PC-3 (cell line): ENCODE measurements at regions not wholly inside any gene's neighbourhood (a gene's known extent, or its start where the extent isn't known, plus 50 kb on each side); places are given as distances from the start of the nearest gene placed in this dataset.

Experiments used
- ATAC-seq: fragments of 200-7000 bp; cut with Tn5 transposase; 2 replicates; pipeline ENCODE4 v1.9.1; 2020; ENCODE audit warnings: mild to moderate bottlenecking, moderate library complexity
- BruUV-seq: library from RNA; stranded (reverse); fragments of 400-500 nt; replicated peaks from 2 replicates; lab custom pipeline; 2021; lab: Mats Ljungman, UMichigan
- CTCF ChIA-PET: fragments of 300-600 bp; sonication (Branson Sonifier 250); formaldehyde crosslinking; loops from one replicate; lab custom pipeline; 2022; ENCODE audit warnings: antibody characterized with exemption; lab: Charles Lee
- POLR2A ChIA-PET: fragments of 300-600 bp; sonication (Branson Sonifier 250); formaldehyde crosslinking; loops from one replicate; lab custom pipeline; 2022; ENCODE audit warnings: antibody characterized with exemption; ENCODE audit not compliant: unreplicated experiment; lab: Charles Lee
- DNase-seq: peaks from one replicate; pipeline ENCODE4 v3.0.0-alpha.2; 2015
- H2AFZ ChIP-seq: fragments of 300-600 bp; sonication (generic); 2 replicates; pipeline ENCODE4 v1.6.0; 2016; ENCODE audit warnings: antibody characterized with exemption, low read length
- H3F3A ChIP-seq: fragments of 300-600 bp; sonication (generic); one replicate; pipeline ENCODE4 v1.6.0; 2017; ENCODE audit warnings: antibody characterized with exemption, low read length, control low read depth, mild to moderate bottlenecking; ENCODE audit not compliant: unreplicated experiment
- H3K27ac ChIP-seq: fragments of 300-600 bp; sonication (generic); 2 replicates; pipeline ENCODE4 v1.5.1; 2016; ENCODE audit warnings: mild to moderate bottlenecking, low read length
- H3K27me3 ChIP-seq: fragments of 300-600 bp; sonication (generic); 2 replicates; pipeline ENCODE4 v1.6.1; 2016; ENCODE audit warnings: low read length, mixed read lengths
- H3K36me3 ChIP-seq: fragments of 300-600 bp; sonication (generic); 2 replicates; pipeline ENCODE4 v1.6.1; 2016; ENCODE audit warnings: low read depth, mixed run types, low read length, mixed read lengths
- H3K4me1 ChIP-seq: fragments of 300-600 bp; sonication (generic); 2 replicates; pipeline ENCODE4 v1.5.1; 2016; ENCODE audit warnings: low read length; ENCODE audit not compliant: insufficient read depth
- H3K4me2 ChIP-seq: fragments of 300-600 bp; sonication (generic); 2 replicates; pipeline ENCODE4 v1.6.0; 2016; ENCODE audit warnings: low read length
- H3K4me3 ChIP-seq: fragments of 300-600 bp; sonication (generic); 2 replicates; pipeline ENCODE4 v1.5.1; 2016; ENCODE audit warnings: mild to moderate bottlenecking, low read length, mixed read lengths
- H3K79me2 ChIP-seq: fragments of 300-600 bp; sonication (generic); 2 replicates; pipeline ENCODE4 v1.6.1; 2017; ENCODE audit warnings: low read length, mixed read lengths
- H3K9ac ChIP-seq: fragments of 300-600 bp; sonication (generic); 2 replicates; pipeline ENCODE4 v1.6.0; 2016; ENCODE audit warnings: mild to moderate bottlenecking, low read length
- H3K9me2 ChIP-seq: fragments of 300-600 bp; sonication (generic); replicated peaks from 2 replicates; pipeline ENCODE4 v1.6.1; 2016; ENCODE audit warnings: mixed run types, low read length, mixed read lengths
- H3K9me3 ChIP-seq: fragments of 300-600 bp; sonication (generic); 2 replicates; pipeline ENCODE4 v1.6.1; 2016; ENCODE audit warnings: low read length, mixed read lengths
- H4K20me1 ChIP-seq: fragments of 300-600 bp; sonication (generic); 2 replicates; pipeline ENCODE4 v1.6.1; 2016; ENCODE audit warnings: low read length, mixed read lengths
- EZH2 ChIP-seq: fragments of 300-600 bp; sonication (generic); IDR thresholded peaks from one replicate; pipeline ENCODE4 v1.6.1; 2017; ENCODE audit warnings: antibody characterized with exemption, mild to moderate bottlenecking, low read length; ENCODE audit not compliant: unreplicated experiment
- EZH2phosphoT487 ChIP-seq: fragments of 300-600 bp; sonication (generic); IDR thresholded peaks from 2 replicates; pipeline ENCODE4 v1.6.1; 2018; ENCODE audit warnings: mild to moderate bottlenecking, antibody characterized with exemption, low read length, borderline replicate concordance
- intact Hi-C: fragments of 100-400 bp; cut with micrococcal nuclease; formaldehyde crosslinking; loops from 2 replicates; pipeline ENCODE4 v1.9.0; 2023
- TF ChIP-seq, protein P1 (sequence below): fragments of 300-600 bp; sonication (generic); conservative IDR thresholded peaks from 2 replicates; pipeline ENCODE4 v1.5.1; 2017; ENCODE audit warnings: antibody characterized with exemption, low read depth, mild to moderate bottlenecking, low read length

DNA sequence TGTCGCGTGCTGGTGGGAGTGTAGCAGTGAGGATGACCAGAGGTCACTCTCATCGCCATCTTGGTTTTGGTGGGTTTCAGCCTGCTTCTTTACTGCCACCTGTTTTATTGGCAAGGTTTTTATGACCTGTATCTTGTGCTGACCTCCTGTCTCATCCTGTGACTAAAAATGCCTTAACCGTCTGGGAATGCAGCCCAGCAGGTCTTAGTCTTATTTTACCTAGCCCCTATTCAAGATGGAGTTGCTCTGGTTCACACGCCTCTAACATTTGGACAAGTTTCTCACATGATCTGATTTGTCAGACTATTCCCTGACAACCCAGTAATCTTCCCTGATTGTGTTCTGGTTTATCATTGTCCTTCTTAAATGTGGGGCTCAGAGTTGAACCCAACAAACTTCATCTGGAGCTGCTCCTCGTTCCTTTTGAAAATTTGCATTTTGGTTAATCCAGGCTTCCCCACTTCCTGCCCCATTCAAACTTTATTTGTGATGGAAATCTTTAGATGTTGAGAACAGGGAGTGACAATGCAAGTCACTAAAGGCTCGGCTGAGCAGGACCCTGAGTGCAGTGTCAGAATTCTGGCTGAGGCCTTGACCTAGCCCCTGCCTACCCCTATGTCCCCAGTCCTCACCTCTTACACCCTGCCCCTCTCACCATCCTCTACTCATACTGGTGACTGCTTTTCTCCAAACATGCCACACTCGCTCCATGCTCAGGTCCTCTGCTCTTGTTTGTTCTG is 226.8 kb downstream of the STIM2 start:
- CTCF ChIA-PET, result no interaction called here
- no peak overlapping the region for H3K27ac ChIP-seq
- POLR2A ChIA-PET, result no interaction called here
- H3K27me3 ChIP-seq, result peaks cover 16% of the 10 kb centered on the region
- H3K9me2 ChIP-seq, result no peaks in the 10 kb centered on the region
- no peak overlapping the region for H3K4me3 ChIP-seq
- H3K4me1 ChIP-seq, result no peaks in the 10 kb centered on the region
- H3K4me2 ChIP-seq, result no peak overlapping the region
- DNase-seq (no peak), ATAC-seq (no peak)
- no peak overlapping the region for H3K9ac ChIP-seq
- H3K36me3 ChIP-seq, result no peaks in the 10 kb centered on the region
- H4K20me1 ChIP-seq, result no peaks in the 10 kb centered on the region
- no peaks in the 10 kb centered on the region for H3K79me2 ChIP-seq
- no peak overlapping the region for H2AFZ ChIP-seq
- intact Hi-C loops, result no loop called here
- H3K9me3 ChIP-seq, result no peaks in the 10 kb centered on the region
- no peaks in the 10 kb centered on the region for H3F3A ChIP-seq
- TF ChIP-seq, protein P1, sequence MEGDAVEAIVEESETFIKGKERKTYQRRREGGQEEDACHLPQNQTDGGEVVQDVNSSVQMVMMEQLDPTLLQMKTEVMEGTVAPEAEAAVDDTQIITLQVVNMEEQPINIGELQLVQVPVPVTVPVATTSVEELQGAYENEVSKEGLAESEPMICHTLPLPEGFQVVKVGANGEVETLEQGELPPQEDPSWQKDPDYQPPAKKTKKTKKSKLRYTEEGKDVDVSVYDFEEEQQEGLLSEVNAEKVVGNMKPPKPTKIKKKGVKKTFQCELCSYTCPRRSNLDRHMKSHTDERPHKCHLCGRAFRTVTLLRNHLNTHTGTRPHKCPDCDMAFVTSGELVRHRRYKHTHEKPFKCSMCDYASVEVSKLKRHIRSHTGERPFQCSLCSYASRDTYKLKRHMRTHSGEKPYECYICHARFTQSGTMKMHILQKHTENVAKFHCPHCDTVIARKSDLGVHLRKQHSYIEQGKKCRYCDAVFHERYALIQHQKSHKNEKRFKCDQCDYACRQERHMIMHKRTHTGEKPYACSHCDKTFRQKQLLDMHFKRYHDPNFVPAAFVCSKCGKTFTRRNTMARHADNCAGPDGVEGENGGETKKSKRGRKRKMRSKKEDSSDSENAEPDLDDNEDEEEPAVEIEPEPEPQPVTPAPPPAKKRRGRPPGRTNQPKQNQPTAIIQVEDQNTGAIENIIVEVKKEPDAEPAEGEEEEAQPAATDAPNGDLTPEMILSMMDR, result no peak
- TF ChIP-seq EZH2 (no peak), EZH2phosphoT487 (no peak)
- no TSS peak for BruUV-seq

DNA sequence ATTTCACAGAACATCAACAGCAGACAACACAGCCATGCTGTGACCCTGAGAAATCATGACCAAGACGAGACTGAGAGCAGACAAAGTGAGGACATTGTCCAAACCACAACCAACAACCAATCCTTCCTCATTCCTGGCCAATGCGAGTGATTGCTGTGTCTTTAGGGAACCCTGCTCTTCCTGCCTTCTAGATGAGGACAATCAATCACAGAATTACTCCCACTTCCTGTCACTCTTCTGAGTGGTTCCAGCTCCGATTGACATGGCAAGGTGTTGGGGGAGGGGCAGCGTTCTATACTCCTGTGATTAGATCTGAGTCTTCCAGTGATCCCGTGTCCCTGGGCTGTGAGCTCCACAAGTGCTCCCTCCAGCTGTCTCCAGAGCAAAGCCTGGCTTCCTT is 227.8 kb downstream of the STIM2 start:
- DNase-seq (no peak), ATAC-seq (no peak)
- Histone ChIP-seq H3K36me3 (no peaks in the 10 kb centered on the region), H3K27me3 (peaks cover 16% of the 10 kb centered on the region), H3K79me2 (no peaks in the 10 kb centered on the region), H3K4me1 (no peaks in the 10 kb centered on the region), H3K9ac (no peak overlapping the region), H3F3A (no peaks in the 10 kb centered on the region), H3K9me3 (no peaks in the 10 kb centered on the region), H4K20me1 (no peaks in the 10 kb centered on the region), H3K4me2 (no peak overlapping the region), H2AFZ (no peak overlapping the region), H3K27ac (no peak overlapping the region), H3K9me2 (no peaks in the 10 kb centered on the region), H3K4me3 (no peak overlapping the region)
- CTCF ChIA-PET, result no interaction called here
- POLR2A ChIA-PET, result no interaction called here
- no TSS peak for BruUV-seq
- intact Hi-C loops, result no loop called here
- TF ChIP-seq, protein P1, result no peak
- TF ChIP-seq EZH2, result no peak
- TF ChIP-seq EZH2phosphoT487, result no peak

DNA sequence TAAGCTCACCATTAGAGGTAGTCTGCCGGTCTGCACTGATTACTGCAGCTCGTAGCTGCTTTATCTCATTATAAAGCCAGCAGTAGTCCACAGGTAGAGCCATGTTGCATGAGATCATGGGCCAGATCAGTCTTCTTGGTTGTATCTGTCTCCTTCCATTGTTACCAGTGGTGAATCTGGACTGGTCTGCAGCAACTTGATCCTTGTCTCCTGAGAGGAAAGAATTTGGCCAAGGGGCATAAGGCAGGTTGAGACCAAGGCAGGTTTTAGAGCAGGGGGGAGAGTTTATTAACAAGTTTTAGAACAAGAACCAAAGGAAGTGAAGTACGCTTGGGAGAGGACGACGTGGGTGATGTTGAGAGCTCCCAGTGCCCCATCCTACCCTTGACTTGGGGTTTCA is 228.5 kb downstream of the STIM2 start:
- no peak for TF ChIP-seq EZH2
- no peak for TF ChIP-seq EZH2phosphoT487
- TF ChIP-seq, protein P1, result no peak
- ATAC-seq (no peak), DNase-seq (no peak)
- H3K4me3 ChIP-seq, result no peak overlapping the region
- POLR2A ChIA-PET, result no interaction called here
- H3K4me2 ChIP-seq, result no peak overlapping the region
- H3K79me2 ChIP-seq, result no peaks in the 10 kb centered on the region
- H3K4me1 ChIP-seq, result no peaks in the 10 kb centered on the region; the same call in 1 of the 2 replicates
- H3K36me3 ChIP-seq, result no peaks in the 10 kb centered on the region
- no peaks in the 10 kb centered on the region for H3K9me3 ChIP-seq
- H4K20me1 ChIP-seq, result no peaks in the 10 kb centered on the region
- no peaks in the 10 kb centered on the region for H3F3A ChIP-seq
- no peaks in the 10 kb centered on the region for H3K9me2 ChIP-seq
- no TSS peak for BruUV-seq
- H3K27me3 ChIP-seq, result peaks cover 12% of the 10 kb centered on the region
- H3K27ac ChIP-seq, result no peak overlapping the region
- H3K9ac ChIP-seq, result no peak overlapping the region
- intact Hi-C loops, result no loop called here
- no peak overlapping the region for H2AFZ ChIP-seq
- CTCF ChIA-PET, result no interaction called here
